ENCODE measurements at regions not wholly inside any gene's neighbourhood (a gene's known extent, or its start where the extent isn't known, plus 50 kb on each side); places are given as distances from the start of the nearest gene placed in this dataset.

DNA sequence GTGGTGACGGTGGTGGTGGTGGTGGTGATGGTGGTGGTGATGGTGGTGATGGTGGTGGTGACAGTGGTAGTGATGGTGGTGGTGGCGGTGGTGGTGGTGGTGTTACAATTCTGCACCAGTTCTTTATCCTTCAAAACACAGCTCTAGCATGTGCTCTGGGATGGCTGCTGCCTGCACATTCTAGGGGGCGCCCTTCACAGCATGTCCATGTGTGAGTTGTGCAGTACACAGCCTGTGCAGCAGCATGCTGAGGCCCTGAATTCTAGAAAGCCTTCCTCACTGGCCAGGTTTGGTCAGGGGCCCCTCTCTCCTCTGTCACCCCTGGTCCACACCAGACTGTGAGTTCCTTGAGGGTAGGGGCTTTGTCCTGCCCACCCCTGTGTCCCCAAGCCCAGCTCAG, 67.7 kb downstream of the MATN1 start:
- TF ChIP-seq CTCF (IDR thresholded peaks at IDR 0.05), result no peak
- TF ChIP-seq EP300 (IDR thresholded peaks at IDR 0.05), result no peak
